22Rv1 (cell line): ENCODE measurements at regions not wholly inside any gene's neighbourhood (a gene's known extent, or its start where the extent isn't known, plus 50 kb on each side); places are given as distances from the start of the nearest gene placed in this dataset.

Source experiments
- CTCF ChIP-seq: fragments of 450-650 bp; IDR thresholded peaks from 2 replicates; pipeline ENCODE4 v1.5.1; 2017; ENCODE audit warnings: mild to moderate bottlenecking
- ZFX ChIP-seq: fragments of 450-650 bp; IDR thresholded peaks from 2 replicates; pipeline ENCODE4 v1.6.1; 2017; ENCODE audit warnings: antibody characterized with exemption, borderline replicate concordance

- TF ChIP-seq CTCF (no peak), ZFX (no peak)
These were observed 125.9 kb downstream of the TTC32 start for GRCh38 chr2:19775838-19776237.
